ENCODE measurements at regions not wholly inside any gene's neighbourhood (a gene's known extent, or its start where the extent isn't known, plus 50 kb on each side); places are given as distances from the start of the nearest gene placed in this dataset.

- DNase-seq (ENCODE audit: low read depth, low spot score) = no peak
- Histone ChIP-seq H3K36me3 (ENCODE audit: insufficient read depth, low read length) (no peaks in the 10 kb centered on the region), H3K4me3 (no peak overlapping the region), H3K9me3 (ENCODE audit: low read depth, low read length) (no peaks in the 10 kb centered on the region), H3K9ac (ENCODE audit: insufficient read length) (no peak overlapping the region), H3K27ac (no peak overlapping the region)
- TF ChIP-seq EZH2 (IDR thresholded peaks at IDR 0.05) (no peak), FOXP2 (optimal IDR thresholded peaks at IDR 0.05; ENCODE audit: control extremely low read depth, extremely low read length, insufficient read depth) (no peak), POLR2AphosphoS5 (IDR thresholded peaks at IDR 0.05; ENCODE audit: borderline replicate concordance, low read depth, low read length) (no peak)
Observed at GRCh38 chr18:21162786-21163185, 51.2 kb upstream of the ROCK1 start.

DNA sequence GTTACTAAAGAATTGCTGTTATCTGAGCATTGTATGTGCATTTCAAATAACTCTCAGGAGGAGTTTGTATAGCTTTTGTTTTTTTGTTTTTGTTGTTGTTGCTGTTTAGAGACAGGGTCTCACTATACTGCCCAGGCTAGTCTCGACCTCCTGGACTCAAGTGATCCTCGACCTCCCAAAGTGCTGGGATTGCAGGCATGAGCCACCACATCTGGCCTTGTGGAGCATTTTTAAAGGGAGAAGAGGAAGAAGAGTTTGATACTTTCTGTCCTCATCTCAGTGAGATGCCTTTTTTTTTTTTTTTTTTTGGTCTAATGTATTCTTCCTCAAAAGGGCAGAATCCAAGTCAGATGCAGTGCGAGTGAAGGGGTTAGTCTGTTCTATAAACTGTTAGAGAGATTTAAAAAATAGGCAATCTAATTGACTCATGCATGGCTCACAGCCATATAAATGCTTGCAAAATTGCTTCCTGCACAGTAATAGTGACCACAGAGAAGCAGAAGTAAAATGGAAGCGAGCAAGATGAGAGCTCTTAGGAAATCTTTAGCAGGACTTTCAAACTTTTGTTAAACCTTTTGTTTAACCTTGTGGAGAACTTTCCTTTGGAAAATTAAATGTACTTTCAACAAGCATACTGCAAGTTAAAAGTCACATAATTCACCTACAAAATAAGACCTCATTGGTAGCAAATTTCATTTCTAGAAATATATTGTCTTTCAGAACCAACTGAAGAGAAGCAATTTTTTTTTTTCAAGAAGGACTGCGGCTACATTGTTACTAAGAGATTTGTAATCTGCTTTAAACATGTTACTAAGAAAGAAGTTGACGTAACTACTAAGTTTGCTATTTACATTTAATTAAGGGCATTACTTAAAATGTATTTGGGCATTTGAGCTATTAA is 52.3 kb upstream of the ROCK1 start:
- Histone ChIP-seq H3K36me3 (ENCODE audit: insufficient read depth, low read length) (no peaks in the 10 kb centered on the region), H3K9me3 (ENCODE audit: low read depth, low read length) (no peaks in the 10 kb centered on the region), H3K27ac (no peak overlapping the region), H3K4me3 (no peak overlapping the region), H3K9ac (ENCODE audit: insufficient read length) (no peak overlapping the region)
- DNase-seq (ENCODE audit: low read depth, low spot score) = no peak
- TF ChIP-seq FOXP2 (optimal IDR thresholded peaks at IDR 0.05; ENCODE audit: control extremely low read depth, extremely low read length, insufficient read depth) (no peak), EZH2 (IDR thresholded peaks at IDR 0.05) (no peak), POLR2AphosphoS5 (IDR thresholded peaks at IDR 0.05; ENCODE audit: borderline replicate concordance, low read depth, low read length) (no peak)

GRCh38 chr18:21164548-21165095 is 53.0 kb upstream of the ROCK1 start:
- TF ChIP-seq FOXP2 (optimal IDR thresholded peaks at IDR 0.05; ENCODE audit: control extremely low read depth, extremely low read length, insufficient read depth) = no peak
- no peak for TF ChIP-seq POLR2AphosphoS5 (IDR thresholded peaks at IDR 0.05; ENCODE audit: borderline replicate concordance, low read depth, low read length)
- TF ChIP-seq EZH2 (IDR thresholded peaks at IDR 0.05) = no peak
- no peak overlapping the region for H3K27ac ChIP-seq
- no peak overlapping the region for H3K9ac ChIP-seq (ENCODE audit: insufficient read length)
- H3K36me3 ChIP-seq (ENCODE audit: insufficient read depth, low read length) = no peaks in the 10 kb centered on the region
- no peak for DNase-seq (ENCODE audit: low read depth, low spot score)
- H3K4me3 ChIP-seq = no peak overlapping the region
- H3K9me3 ChIP-seq (ENCODE audit: low read depth, low read length) = no peaks in the 10 kb centered on the region

DNA sequence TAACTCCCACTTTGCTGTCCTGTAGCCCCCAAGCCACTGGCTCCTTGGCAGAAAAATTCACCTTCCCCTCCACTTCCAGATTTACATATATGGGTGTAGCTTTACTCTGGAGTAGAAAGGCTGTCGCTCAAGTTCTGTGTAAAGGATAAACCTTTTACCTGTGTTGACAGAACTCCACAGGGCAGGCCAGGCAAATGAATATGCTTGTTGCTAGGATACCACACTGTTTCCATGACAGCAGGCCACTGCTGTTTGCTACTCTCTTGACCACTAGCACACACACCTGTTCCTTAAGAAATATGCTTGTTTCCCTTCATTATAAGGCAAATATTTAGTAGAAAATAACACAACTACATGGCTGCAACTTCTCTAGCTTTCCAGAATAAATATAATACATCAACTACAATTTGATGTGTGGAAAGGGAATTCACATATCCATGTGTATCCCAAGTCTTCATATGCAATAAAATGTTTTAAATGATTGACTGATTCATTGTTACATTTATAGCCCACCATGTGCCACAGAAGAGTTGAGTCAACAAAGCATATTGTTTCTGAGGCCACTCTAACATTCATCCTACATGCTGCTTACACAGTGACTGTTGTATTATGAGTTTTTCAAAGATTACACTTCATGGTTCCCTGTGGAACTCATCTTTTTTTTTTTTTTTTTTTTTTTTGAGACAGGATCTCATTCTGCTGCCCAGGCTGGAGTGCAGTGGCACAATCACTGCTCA is 56.2 kb upstream of the ROCK1 start:
- Histone ChIP-seq H3K27ac (no peak overlapping the region), H3K4me3 (no peak overlapping the region), H3K9me3 (ENCODE audit: low read depth, low read length) (no peaks in the 10 kb centered on the region), H3K36me3 (ENCODE audit: insufficient read depth, low read length) (no peaks in the 10 kb centered on the region), H3K9ac (ENCODE audit: insufficient read length) (no peak overlapping the region)
- DNase-seq (ENCODE audit: low read depth, low spot score) = no peak
- no peak for TF ChIP-seq POLR2AphosphoS5 (IDR thresholded peaks at IDR 0.05; ENCODE audit: borderline replicate concordance, low read depth, low read length)
- TF ChIP-seq EZH2 (IDR thresholded peaks at IDR 0.05) = no peak
- no peak for TF ChIP-seq FOXP2 (optimal IDR thresholded peaks at IDR 0.05; ENCODE audit: control extremely low read depth, extremely low read length, insufficient read depth)

GRCh38 chr18:21168880-21169279 is 57.3 kb upstream of the ROCK1 start:
- Histone ChIP-seq H3K4me3 (no peak overlapping the region), H3K9me3 (ENCODE audit: low read depth, low read length) (no peaks in the 10 kb centered on the region), H3K27ac (no peak overlapping the region), H3K36me3 (ENCODE audit: insufficient read depth, low read length) (no peaks in the 10 kb centered on the region), H3K9ac (ENCODE audit: insufficient read length) (no peak overlapping the region)
- no peak for TF ChIP-seq EZH2 (IDR thresholded peaks at IDR 0.05)
- TF ChIP-seq POLR2AphosphoS5 (IDR thresholded peaks at IDR 0.05; ENCODE audit: borderline replicate concordance, low read depth, low read length) = no peak
- TF ChIP-seq FOXP2 (optimal IDR thresholded peaks at IDR 0.05; ENCODE audit: control extremely low read depth, extremely low read length, insufficient read depth) = no peak
- DNase-seq (ENCODE audit: low read depth, low spot score) = no peak

DNA sequence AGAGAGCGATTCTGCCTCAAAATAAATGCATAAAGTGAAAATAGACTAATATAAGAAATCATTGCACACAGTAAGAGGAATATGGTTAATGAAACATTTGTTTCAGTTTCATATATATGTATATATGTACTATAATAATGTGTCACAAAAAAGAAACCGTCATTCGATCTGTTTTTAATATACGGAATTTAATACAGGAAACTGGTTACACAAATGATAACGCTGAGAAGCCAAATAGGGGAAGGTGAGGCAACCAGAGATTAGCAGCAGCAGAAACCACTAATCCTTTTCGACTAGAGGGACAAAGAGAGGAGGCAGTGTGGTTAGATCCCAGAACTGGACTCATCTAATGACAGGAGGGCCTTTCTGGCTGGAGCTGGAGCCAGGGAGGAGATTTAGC is 64.2 kb upstream of the GREB1L start:
- Histone ChIP-seq H3K27ac (no peak overlapping the region), H3K4me3 (no peak overlapping the region), H3K9me3 (ENCODE audit: low read depth, low read length) (no peaks in the 10 kb centered on the region), H3K9ac (ENCODE audit: insufficient read length) (no peak overlapping the region), H3K36me3 (ENCODE audit: insufficient read depth, low read length) (no peaks in the 10 kb centered on the region)
- no peak for TF ChIP-seq FOXP2 (optimal IDR thresholded peaks at IDR 0.05; ENCODE audit: control extremely low read depth, extremely low read length, insufficient read depth)
- no peak for TF ChIP-seq EZH2 (IDR thresholded peaks at IDR 0.05)
- TF ChIP-seq POLR2AphosphoS5 (IDR thresholded peaks at IDR 0.05; ENCODE audit: borderline replicate concordance, low read depth, low read length) = no peak
- DNase-seq (ENCODE audit: low read depth, low spot score) = no peak

- Histone ChIP-seq H3K9ac (ENCODE audit: insufficient read length) (no peak overlapping the region), H3K4me3 (no peak overlapping the region), H3K36me3 (ENCODE audit: insufficient read depth, low read length) (no peaks in the 10 kb centered on the region), H3K27ac (no peak overlapping the region), H3K9me3 (ENCODE audit: low read depth, low read length) (no peaks in the 10 kb centered on the region)
- peak; percentile 20 for DNase-seq (ENCODE audit: low read depth, low spot score)
- no peak for TF ChIP-seq EZH2 (IDR thresholded peaks at IDR 0.05)
- no peak for TF ChIP-seq FOXP2 (optimal IDR thresholded peaks at IDR 0.05; ENCODE audit: control extremely low read depth, extremely low read length, insufficient read depth)
- no peak for TF ChIP-seq POLR2AphosphoS5 (IDR thresholded peaks at IDR 0.05; ENCODE audit: borderline replicate concordance, low read depth, low read length)
Observed at GRCh38 chr18:21179590-21180220, 62.3 kb upstream of the GREB1L start.

- no peak overlapping the region for H3K4me3 ChIP-seq
- H3K36me3 ChIP-seq (ENCODE audit: insufficient read depth, low read length) = no peaks in the 10 kb centered on the region
- TF ChIP-seq EZH2 (IDR thresholded peaks at IDR 0.05) = no peak
- no peak for TF ChIP-seq FOXP2 (optimal IDR thresholded peaks at IDR 0.05; ENCODE audit: control extremely low read depth, extremely low read length, insufficient read depth)
- TF ChIP-seq POLR2AphosphoS5 (IDR thresholded peaks at IDR 0.05; ENCODE audit: borderline replicate concordance, low read depth, low read length) = no peak
- no peak for DNase-seq (ENCODE audit: low read depth, low spot score)
- H3K9me3 ChIP-seq (ENCODE audit: low read depth, low read length) = no peaks in the 10 kb centered on the region
- H3K27ac ChIP-seq = no peak overlapping the region
- H3K9ac ChIP-seq (ENCODE audit: insufficient read length) = no peak overlapping the region
Observed at GRCh38 chr18:21180588-21180987, 61.4 kb upstream of the GREB1L start.

Data from SK-N-MC (cell line).